ENCODE measurements at regions not wholly inside any gene's neighbourhood (a gene's known extent, or its start where the extent isn't known, plus 50 kb on each side); places are given as distances from the start of the nearest gene placed in this dataset.

DNA sequence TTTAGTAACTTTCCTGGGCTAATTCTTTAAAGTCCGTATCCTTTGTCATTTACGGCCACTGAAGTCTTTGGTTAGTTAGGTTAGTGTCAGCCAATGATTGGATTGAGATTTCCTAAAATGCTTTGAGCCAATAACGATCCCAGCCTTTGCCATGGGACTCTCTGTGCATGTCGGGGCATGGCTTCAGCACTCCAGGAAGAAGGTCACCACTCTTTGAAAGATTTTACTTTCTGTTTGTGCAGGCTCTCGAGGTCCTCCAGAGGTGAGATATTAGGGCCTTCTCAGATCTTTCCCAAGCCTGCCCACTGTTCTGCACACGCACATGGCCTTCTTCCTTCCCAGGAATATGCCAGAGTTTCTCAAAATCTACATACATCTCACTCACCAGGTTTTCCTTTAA lies 153.7 kb upstream of the ARGLU1 start:
- no peak for DNase-seq (ENCODE audit: low read depth in 3 of 3, low spot score in 2 of 3)

DNA sequence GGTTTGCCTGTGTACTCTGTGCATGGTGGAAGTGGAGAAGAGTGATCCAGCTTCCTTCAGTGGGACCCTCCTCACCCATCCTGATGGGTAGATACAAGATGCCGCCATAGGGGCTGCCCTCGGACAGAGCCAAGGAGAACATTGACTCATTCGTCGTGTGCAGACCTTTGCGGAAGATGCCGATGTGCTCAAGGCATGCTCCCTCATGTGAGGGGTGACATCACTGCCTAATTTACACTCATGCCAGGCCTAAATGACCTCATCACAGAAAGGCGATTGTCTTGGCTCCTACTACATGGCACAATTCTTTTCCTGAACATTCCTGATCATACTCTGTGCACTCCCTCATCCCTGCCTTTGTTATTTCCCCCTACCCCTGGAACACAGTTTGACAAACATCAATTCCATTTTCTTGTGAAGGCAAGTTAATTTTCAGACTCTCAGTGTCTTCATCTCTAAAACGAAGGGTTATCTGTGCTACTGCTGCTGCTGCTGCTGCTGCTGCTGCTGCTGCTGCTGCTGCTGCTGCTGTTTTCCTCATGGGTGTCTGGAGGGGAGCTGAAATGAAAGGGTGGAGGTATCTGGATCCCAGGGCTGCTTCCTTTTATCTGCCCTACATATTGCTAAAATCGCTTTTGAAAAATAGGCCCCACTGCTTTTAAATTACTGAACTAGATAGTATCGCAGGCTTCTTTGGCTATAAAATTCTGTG lies 146.5 kb upstream of the ARGLU1 start:
- DNase-seq (ENCODE audit: low read depth in 3 of 3, low spot score in 2 of 3) = no peak

DNA sequence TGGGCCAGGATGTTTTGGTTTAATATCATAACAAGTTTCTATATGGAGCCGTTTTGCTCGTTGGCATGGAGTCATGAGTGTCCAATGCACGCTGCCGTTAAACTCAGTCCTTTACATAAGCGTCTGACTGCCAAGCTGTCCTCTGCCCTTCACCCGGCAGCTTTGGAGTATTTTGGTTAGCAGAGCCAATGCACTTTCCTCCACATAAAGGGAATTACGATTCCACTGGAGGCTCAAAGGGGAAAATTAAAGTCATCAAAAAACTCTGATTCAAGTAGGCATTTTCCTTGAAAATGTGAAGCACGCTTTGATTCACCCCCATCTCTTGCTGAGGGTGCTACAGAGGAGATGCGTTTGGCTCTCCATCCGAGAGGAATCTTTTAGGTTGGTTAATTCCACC lies 144.4 kb upstream of the ARGLU1 start:
- no peak for DNase-seq (ENCODE audit: low read depth in 3 of 3, low spot score in 2 of 3)

DNA sequence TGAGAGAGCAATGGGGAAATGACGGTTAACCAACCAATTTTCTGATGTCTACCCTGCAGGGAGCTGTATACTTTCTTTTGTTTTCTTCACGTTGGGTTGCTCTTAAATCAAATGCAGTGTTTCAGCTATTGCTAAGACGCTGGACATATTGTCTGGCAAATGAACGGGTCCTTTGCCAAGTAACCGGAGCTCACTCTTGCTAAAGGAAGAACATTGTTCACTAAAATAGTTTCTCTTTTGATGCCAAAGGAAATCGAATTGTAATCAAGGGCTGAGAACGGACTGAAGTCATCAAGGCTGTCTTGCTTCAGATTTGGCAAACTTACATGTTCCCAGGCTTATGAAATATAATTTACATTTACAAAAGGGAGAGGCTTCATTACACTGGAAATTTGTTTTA lies 142.3 kb upstream of the ARGLU1 start:
- DNase-seq (ENCODE audit: low read depth in 3 of 3, low spot score in 2 of 3) = no peak

DNA sequence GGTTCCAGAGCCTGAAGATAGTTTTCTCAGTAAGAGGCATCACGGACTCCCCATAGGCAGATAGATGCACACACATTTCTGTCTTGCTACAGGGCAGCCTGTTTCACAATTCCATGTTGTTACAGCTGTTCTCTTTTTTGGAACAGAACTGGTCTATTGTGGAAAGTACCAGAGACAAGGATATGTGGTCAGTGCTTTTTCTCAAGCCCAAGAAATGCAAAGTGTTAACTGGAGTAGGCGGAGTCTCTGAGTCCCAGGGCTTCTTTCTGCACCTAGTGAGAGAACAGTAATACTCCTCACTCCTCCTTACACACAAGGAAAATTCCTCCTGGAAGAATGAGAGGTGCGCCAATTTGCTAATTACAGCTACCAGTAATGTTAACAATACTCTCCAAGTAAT lies 141.6 kb upstream of the ARGLU1 start:
- no peak for DNase-seq (ENCODE audit: low read depth in 3 of 3, low spot score in 2 of 3)

DNA sequence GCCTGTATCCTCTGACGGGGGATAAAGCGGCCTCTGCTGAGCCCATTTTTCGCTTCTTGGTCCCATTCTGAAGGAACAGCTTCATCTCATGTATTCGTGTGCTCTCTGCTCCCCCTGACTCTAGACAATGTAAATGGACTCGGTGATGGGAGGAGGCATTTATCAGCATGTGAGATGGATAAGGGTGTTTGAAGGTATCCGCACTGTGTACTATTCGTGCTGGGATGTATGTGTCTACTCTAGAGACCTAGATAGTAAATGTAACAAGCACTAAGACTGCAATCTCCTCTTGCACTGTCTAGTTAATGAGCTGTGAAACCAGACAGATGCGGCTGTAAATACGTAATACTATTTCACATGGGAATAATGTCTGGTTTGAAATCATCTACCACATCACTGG lies 134.6 kb upstream of the ARGLU1 start:
- no peak for DNase-seq (ENCODE audit: low read depth in 3 of 3, low spot score in 2 of 3)

DNA sequence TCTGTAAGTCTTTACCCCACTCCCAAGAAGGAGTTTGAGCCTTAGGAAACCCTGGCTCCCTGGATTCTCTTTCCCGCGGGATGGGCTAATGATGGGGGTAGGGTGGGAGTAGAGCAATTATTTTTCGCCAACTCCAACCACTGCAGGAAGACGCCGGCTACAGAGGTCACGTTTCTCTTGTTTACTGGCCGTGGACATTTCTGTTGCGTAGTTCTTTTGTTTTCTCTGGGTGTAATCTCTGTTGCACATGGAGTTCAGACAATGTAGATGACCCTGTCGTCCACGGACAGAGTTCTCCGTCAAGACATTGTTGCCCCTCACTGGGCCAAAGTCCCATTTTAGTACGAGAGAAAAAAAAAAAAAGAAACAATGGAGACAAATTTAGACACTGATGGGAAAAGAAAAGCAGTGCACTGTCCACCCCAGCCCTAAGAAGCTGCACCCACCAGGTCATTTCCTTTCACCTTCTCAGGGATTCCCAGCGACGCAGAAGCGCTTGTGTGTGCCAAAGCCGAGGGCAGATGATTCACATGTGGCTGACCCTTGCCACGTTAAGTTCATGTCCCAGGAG lies 133.9 kb upstream of the ARGLU1 start:
- no peak for DNase-seq (ENCODE audit: low read depth in 3 of 3, low spot score in 2 of 3)

DNA sequence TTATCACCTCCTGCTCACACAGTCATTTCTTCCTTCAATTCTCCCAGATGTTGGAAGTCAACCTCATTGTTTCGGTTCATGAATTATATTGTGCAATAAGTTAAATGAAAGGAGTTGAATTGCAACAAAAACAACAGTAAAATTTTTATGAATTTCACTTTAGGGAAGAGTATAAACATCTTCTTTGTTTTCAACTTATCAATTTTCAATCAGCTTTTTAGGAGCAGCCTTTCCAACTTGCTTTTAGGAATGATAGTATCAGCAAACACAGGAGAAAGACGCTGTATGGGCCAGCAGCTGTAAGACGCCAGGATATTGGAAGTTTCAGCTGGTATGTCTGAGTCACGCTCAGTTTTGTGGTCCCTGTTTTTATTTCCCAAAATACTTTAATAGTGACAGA lies 132.5 kb upstream of the ARGLU1 start:
- no peak for DNase-seq (ENCODE audit: low read depth in 3 of 3, low spot score in 2 of 3)

DNA sequence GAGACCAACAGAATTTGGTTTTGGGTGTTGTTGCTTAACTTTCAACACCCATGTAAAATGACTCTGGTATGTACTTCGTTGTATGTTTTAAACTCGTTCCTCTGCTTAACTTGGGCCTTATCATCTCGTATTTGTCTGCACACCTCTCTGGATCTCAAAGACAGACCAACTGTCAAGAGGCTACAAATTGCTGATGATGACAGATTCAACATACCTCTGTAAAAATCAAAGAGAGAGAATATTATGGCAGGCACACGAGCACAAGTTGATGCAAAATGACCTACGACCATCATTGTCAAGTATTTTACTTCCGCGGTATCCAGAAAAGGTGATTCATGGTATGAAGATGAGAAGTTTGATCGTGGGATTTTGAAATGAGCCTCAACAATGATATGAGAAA lies 132.1 kb upstream of the ARGLU1 start:
- DNase-seq (ENCODE audit: low read depth in 3 of 3, low spot score in 2 of 3) = no peak

DNA sequence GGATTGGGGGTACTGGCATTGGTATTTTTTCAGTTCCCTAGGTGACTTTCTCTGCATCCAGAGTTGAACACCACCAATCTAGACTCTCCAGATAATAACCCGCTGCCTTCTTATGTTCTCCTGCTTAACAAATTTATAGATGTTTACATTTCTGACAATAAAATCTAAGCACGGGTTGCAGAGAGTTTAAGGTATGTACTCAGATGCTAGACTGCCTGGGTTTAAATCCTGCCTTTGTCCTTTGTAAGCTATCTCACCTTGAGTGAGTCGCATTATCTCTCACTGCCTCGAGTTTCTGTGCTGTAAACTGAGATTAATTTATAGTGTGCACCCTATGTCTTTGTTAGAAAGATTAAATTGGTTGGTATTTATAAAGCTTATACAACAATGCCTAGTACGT lies 131.4 kb upstream of the ARGLU1 start:
- DNase-seq (ENCODE audit: low read depth in 3 of 3, low spot score in 2 of 3) = no peak

DNA sequence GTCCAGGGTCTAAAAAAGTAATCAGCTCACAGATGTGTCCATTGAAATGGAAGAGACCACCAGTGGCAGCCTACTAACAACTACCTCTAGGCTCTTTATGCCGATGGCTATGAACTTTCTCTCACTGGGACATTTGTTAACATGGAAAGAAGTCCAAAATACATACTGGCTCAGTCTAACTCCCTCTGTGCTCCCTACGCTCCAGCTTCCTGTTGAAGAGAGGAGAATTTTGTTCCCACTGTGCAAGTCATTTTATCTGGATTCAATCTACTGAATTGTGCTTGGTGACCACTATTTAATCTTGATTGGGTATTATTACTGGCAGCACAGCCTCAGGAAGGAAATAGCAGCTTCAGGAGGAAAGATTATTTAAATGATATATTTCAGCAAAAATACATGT lies 128.8 kb upstream of the ARGLU1 start:
- DNase-seq (ENCODE audit: low read depth in 3 of 3, low spot score in 2 of 3) = no peak

DNA sequence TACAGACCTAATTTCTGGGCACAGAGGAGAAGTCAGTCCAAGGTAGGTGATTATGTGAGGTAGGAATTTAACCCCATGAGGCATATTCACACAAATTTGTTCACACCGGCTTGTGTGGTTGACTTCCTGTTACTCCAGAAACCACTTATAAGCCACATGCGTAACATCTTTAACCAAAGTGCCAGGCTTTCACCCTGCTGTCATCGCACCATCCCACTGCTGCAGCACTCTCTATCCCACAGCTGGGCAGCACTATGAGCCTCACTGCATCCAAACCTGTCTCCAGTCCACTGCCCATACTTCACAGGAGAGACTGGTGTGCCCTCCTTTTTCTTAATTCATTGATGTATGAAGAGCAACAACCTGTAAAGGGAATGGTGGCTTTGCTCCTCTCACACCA lies 128.2 kb upstream of the ARGLU1 start:
- DNase-seq (ENCODE audit: low read depth in 3 of 3, low spot score in 2 of 3) = no peak

DNA sequence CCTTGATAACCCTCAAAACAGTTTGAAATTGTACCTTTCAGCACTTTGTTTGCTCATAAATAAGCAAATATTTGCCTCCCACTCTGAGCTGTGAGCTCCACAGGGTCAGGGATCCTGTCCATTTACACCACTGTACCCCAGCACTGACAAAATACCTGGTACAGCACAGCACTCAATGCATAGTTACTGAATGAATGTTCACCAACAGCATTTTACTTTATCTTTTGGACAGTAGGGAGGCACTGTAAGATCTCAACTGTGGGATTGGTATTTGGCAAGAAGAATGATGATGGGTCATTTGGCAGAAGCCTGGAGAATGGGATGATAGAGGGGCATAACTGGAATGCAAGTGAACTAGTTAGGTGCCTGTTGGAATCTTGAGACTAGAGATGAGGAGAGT lies 127.2 kb upstream of the ARGLU1 start:
- no peak for DNase-seq (ENCODE audit: low read depth in 3 of 3, low spot score in 2 of 3)

DNA sequence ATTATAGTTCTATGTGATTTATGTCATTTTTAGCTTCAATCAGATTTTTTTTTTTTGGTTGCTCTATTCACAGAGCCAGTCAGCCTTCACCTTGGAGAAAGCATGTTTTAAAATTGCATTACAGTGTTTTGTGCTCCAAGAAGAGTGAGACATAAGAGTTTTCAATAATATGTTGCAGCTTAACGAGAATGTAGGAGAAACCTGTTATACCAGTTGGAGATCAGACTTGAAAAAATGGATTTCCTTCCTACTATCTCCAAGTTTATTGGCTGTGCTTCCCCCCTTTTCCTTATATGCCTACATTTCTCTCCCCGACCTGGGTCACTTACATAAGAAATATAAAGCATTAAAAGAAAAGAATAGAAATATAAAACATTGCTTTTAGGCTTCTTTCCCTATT lies 123.9 kb upstream of the ARGLU1 start:
- DNase-seq (ENCODE audit: low read depth in 3 of 3, low spot score in 2 of 3) = no peak

DNA sequence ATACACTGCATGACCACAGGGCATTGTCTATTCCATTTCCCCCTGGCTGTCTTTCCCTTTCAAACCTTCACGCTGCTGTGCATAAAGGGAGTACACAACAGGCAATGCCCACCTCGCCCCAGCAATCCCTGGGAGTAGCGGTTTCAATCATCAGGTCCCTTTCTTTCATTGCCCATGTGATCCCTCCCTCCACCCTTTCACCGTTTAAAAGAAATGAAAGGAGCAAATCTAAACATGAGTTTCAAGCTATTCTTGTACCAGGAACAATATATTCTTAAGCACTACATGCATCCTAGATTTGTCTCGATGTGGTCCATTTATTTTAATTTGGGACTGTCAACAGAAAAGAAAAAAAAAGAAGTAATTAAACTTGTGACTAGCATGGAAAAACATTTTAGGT lies 123.4 kb upstream of the ARGLU1 start:
- DNase-seq (ENCODE audit: low read depth in 3 of 3, low spot score in 2 of 3) = no peak

DNA sequence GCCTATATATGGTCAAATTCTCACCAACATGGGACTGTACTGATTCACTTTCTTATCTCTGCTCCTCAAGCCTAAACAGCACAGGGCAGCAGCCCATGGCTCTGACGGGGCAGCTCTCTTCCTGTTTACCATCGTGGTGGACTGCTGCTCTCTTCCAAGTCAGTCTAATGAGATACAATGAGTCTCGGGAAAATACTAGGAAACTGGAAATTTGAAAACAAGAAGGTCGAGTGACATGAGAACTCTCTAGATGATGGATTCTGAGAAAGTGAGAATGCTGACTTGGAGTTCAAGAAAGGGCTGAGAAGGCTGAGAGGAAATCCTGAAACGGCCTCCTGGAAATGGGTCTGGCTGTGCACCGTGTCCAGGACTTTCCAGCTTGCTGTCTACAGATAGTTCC lies 122.8 kb upstream of the ARGLU1 start:
- no peak for DNase-seq (ENCODE audit: low read depth in 3 of 3, low spot score in 2 of 3)

DNA sequence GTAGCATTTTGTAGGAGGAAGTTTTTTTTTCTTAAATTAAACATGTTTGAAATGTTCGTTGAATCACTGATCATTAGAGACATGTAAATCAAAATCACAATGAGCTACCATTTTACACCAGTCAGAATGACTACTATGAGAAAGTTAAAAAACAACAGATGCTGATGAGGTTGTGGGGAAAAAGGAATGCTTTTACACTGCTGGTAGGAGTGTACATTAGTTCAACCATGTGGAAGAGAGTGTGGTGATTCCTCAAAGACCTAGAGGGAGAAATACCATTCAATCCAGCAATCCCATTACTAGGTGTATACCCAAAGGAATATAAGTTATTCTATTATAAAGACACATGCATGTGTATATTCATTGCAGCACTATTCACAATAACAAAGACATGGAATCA lies 122.0 kb upstream of the ARGLU1 start:
- no peak for DNase-seq (ENCODE audit: low read depth in 3 of 3, low spot score in 2 of 3)

DNA sequence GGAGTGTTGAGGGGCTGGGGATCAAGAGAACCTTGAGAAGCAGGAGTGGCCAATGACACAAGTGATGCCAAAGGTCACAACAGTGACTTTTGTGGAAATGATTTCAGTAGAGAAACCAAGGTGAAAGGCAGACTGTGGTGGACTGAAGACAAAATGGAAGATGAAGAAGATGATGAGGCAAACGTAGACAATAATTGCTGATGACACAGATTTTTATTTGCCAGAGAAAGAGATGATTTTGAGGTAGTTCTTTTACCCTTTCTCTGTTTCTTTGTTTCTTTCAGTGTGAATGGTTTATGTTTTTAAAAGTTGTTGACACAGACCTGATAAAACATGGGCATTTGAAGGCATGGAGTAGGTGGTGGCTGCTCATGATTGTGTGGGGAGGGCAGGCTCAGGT lies 121.0 kb upstream of the ARGLU1 start:
- DNase-seq (ENCODE audit: low read depth in 3 of 3, low spot score in 2 of 3) = no peak

DNA sequence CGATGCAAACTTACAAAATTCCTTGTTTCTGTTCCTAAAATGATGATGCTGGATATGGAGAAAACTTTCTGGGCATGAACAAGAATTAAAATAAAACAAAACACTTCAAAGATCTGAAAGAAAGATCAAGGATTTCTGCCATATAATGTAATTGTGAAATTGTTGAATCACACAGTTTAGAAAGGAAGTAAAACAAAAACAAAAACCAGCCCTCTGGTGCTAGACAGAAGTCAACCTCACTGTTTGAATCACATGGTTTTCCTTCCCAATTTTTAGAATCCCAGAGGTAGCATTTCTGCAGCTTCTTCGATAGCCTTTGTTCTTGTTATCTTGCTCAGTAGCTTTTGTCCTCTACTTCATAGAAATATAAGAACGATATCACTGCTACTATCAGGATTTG lies 118.2 kb upstream of the ARGLU1 start:
- DNase-seq (ENCODE audit: low read depth in 3 of 3, low spot score in 2 of 3) = no peak

DNA sequence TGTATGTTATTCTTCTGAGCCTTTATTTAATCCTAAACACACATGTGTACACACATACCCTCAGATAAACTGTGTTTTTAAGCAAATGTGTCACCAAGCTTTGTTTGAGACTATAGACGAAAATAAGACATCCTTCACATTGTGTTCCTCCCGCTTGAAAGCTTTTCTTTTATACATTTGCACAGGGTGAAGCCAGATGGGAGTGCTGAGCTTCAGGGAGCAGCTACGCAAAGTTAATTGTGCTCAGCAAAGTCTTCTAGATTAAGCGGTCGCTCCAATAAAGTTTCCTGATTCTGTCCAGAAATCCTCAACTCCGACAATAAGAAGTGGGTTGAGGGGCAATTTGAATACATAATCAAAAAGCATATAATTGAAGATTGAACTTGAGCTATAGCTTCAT lies 117.2 kb upstream of the ARGLU1 start:
- no peak for DNase-seq (ENCODE audit: low read depth in 3 of 3, low spot score in 2 of 3)

DNA sequence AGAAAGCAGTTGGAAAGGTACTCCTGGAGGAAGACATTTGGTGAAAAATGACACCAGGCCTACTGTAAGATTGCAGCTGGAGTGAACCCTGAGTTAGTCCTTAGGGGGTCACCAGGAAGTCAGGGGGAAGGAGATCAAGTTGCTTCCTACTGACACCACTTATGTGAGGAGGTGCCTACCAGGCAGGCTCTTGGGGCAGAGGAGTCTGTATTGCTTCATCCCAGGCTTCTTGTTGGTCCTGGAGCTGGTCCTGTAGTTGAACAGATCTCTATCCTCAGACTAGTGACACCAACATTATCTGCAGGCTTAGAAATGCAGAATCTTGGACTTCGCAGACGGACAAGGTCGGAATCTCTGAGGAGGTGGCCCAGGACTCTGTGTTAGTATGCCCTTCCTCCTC lies 116.0 kb upstream of the ARGLU1 start:
- DNase-seq (ENCODE audit: low read depth in 3 of 3, low spot score in 2 of 3) = no peak

DNA sequence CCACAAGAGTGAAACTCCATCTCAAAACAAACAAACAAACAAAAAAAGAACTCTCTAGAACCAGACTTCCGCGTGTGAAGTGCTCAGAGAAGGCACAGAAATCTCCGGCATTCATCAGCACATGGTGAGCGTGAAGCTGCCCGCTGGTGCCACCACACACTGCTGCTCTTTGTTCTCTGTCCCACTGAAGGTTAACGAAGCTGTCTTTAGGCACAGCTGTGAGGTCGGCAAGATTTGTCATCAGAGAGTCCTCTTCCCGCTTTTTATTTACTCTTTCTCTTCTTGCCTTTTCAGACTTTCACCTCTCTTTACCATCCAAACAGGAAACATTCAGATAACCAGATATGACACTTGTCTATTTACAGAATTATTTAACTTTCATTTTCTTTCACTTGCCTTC lies 115.2 kb upstream of the ARGLU1 start:
- DNase-seq (ENCODE audit: low read depth in 3 of 3, low spot score in 2 of 3) = no peak

DNA sequence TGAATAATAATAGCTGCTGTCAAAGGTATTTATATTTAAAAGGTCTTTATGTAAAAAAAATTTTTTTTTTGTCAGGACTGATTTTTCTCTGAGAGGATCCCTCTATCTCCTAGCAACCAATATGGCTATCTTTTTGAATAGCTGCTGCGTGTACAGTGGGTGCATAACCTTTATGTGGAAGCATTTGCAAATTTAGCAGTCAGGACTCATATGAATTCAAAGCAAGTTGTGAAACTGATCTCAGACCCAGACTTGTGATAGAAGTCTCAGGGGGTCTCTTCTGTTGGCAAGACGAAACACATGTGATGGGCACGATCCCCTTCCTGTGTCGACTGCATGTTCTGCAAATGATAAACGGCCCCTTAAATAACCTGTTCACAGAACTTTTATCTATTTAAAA lies 114.1 kb upstream of the ARGLU1 start:
- no peak for DNase-seq (ENCODE audit: low read depth in 3 of 3, low spot score in 2 of 3)
